CD4-positive, alpha-beta T cell (primary cell): ENCODE measurements at regions not wholly inside any gene's neighbourhood (a gene's known extent, or its start where the extent isn't known, plus 50 kb on each side); places are given as distances from the start of the nearest gene placed in this dataset.

ENCODE experiments used
- ATAC-seq: fragments of 200-7000 bp; cut with Tn5 transposase; one replicate; pipeline ENCODE4 v1.10.0; 2022; ENCODE audit warnings: mild to moderate bottlenecking; ENCODE audit not compliant: poor library complexity
- CTCF ChIA-PET: fragments of 350-600 bp; sonication (Branson Sonifier 250); formaldehyde crosslinking; loops from one replicate; lab custom pipeline; 2021; ENCODE audit warnings: antibody characterized with exemption, inconsistent platforms; lab: Charles Lee
- POLR2A ChIA-PET: fragments of 350-600 bp; sonication (Branson Sonifier 250); formaldehyde crosslinking; loops from one replicate; lab custom pipeline; 2021; ENCODE audit warnings: antibody characterized with exemption, inconsistent platforms; lab: Charles Lee
- DNase-seq, 14 experiments: peaks; one replicate each; pipeline ENCODE4 v3.0.0-alpha.2; 2013 to 2020; ENCODE audit warnings: mixed read lengths in 2 of 14
- H3K27ac ChIP-seq, 2 donors: one replicate each; pipeline versions ENCODE4 v1.5.1 to v1.7.0; 2013; ENCODE audit warnings: low read length in 2 of 2, low read depth in 1 of 2, mild to moderate bottlenecking in 1 of 2
- H3K27me3 ChIP-seq, 2 experiments: 1 replicate in 1 of 2; 2 replicates in 1 of 2; pipeline versions ENCODE4 v1.6.1 to v1.7.0; 2013; ENCODE audit warnings: low read length in 2 of 2, control low read depth in 1 of 2, mild to moderate bottlenecking in 1 of 2, moderate library complexity in 1 of 2; ENCODE audit not compliant: insufficient read depth in 2 of 2, control insufficient read depth in 1 of 2
- H3K36me3 ChIP-seq: one replicate; pipeline ENCODE4 v1.6.1; 2013; ENCODE audit warnings: low read length, control low read depth; ENCODE audit not compliant: insufficient read depth
- H3K4me1 ChIP-seq: one replicate; pipeline ENCODE4 v1.6.1; 2013; ENCODE audit warnings: low read length, control low read depth; ENCODE audit not compliant: insufficient read depth
- H3K4me3 ChIP-seq: one replicate; pipeline ENCODE4 v1.5.1; 2013; ENCODE audit warnings: mild to moderate bottlenecking, low read length, moderate library complexity
- H3K9me3 ChIP-seq, 2 experiments: 1 replicate in 1 of 2; 2 replicates in 1 of 2; pipeline versions ENCODE4 v1.6.1 to v1.7.0; 2013; ENCODE audit warnings: low read length in 2 of 2, mild to moderate bottlenecking in 2 of 2, control low read depth in 1 of 2, moderate library complexity in 1 of 2; ENCODE audit not compliant: control insufficient read depth in 1 of 2, insufficient read depth in 1 of 2
- H3K27ac Mint-ChIP-seq: one replicate; pipeline ENCODE4 v1.8.0; 2020; ENCODE audit warnings: mixed read lengths
- H3K27me3 Mint-ChIP-seq: one replicate; pipeline ENCODE4 v1.8.0; 2021; ENCODE audit warnings: mixed read lengths
- H3K36me3 Mint-ChIP-seq: one replicate; pipeline ENCODE4 v1.8.0; 2021; ENCODE audit warnings: low read depth, mixed read lengths
- H3K4me1 Mint-ChIP-seq: one replicate; pipeline ENCODE4 v1.8.0; 2021; ENCODE audit warnings: low read depth, mixed read lengths
- H3K4me3 Mint-ChIP-seq: one replicate; pipeline ENCODE4 v1.8.0; 2020; ENCODE audit warnings: mild to moderate bottlenecking, mixed read lengths
- H3K9me3 Mint-ChIP-seq: one replicate; pipeline ENCODE4 v1.8.0; 2020; ENCODE audit warnings: mixed read lengths
- CTCF ChIP-seq: fragments of 200-600 bp; IDR thresholded peaks from one replicate; pipeline ENCODE4 v1.8.0; 2022; ENCODE audit warnings: antibody characterized with exemption, mild to moderate bottlenecking
- intact Hi-C, 2 experiments: fragments of 100-400 bp; cut with DNase I in 1 of 2; cut with micrococcal nuclease in 1 of 2; formaldehyde crosslinking; loops; one replicate each; pipeline versions ENCODE4 v1.15.1 to v1.9.0; 2023 to 2025; cut with DNase I, micrococcal nuclease

GRCh38 chr3:5727743-5728484 lies 540.4 kb downstream of the EDEM1 start:
- POLR2A ChIA-PET = no interaction called here
- no peak for DNase-seq
- no peak overlapping the region for H3K27ac Mint-ChIP-seq

DNA sequence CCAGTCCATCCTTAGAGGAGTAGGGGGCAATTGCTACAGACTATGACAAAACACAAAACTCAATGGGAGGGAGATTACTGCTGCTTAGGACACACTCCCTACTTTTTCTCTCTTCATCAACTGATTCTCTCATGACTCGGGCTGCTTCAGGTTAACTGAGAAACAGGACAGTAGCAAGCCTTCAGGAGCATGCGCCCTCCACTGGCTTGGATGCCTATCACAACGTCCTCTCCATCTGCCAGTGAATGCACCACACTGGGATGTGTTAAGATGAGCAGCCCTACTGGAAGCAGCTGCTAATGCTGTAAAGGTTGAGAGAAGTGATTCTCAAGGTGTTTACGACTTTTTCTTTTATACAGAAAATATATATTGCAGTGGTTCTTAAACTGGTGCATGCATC lies 542.3 kb downstream of the EDEM1 start:
- DNase-seq (no peak), ATAC-seq (no peak)
- Histone ChIP-seq H3K27me3 (no peaks in the 10 kb centered on the region), H3K4me3 (no peak overlapping the region), H3K36me3 (no peaks in the 10 kb centered on the region), H3K27ac (no peak overlapping the region), H3K4me1 (no peaks in the 10 kb centered on the region), H3K9me3 (no peaks in the 10 kb centered on the region)
- Mint-ChIP-seq H3K9me3 (peaks cover 2% of the 10 kb centered on the region), H3K4me3 (no peak overlapping the region), H3K4me1 (no peaks in the 10 kb centered on the region), H3K27me3 (no peaks in the 10 kb centered on the region), H3K36me3 (no peaks in the 10 kb centered on the region), H3K27ac (no peak overlapping the region)
- ChIA-PET CTCF (no interaction called here), POLR2A (no interaction called here)
- intact Hi-C loops = no loop called here
- no peak for TF ChIP-seq CTCF

More at GRCh38 chr3:5727743-5728484, 540.4 kb downstream of the EDEM1 start:
- no peak for ATAC-seq
- no peaks in the 10 kb centered on the region for H3K9me3 ChIP-seq
- TF ChIP-seq CTCF = no peak
- Mint-ChIP-seq H3K4me3 (no peak overlapping the region), H3K4me1 (no peaks in the 10 kb centered on the region), H3K9me3 (peaks cover 2% of the 10 kb centered on the region), H3K27me3 (no peaks in the 10 kb centered on the region), H3K36me3 (no peaks in the 10 kb centered on the region)
- H3K27me3 ChIP-seq = no peaks in the 10 kb centered on the region
- no peaks in the 10 kb centered on the region for H3K4me1 ChIP-seq
- CTCF ChIA-PET = no interaction called here
- intact Hi-C loops = no loop called here
- H3K4me3 ChIP-seq = no peak overlapping the region
- no peak overlapping the region for H3K27ac ChIP-seq
- no peaks in the 10 kb centered on the region for H3K36me3 ChIP-seq

- no peaks in the 10 kb centered on the region for H3K36me3 Mint-ChIP-seq
- POLR2A ChIA-PET = no interaction called here
- ATAC-seq (no peak), DNase-seq (no peak)
- no peaks in the 10 kb centered on the region for H3K27me3 ChIP-seq
- no peaks in the 10 kb centered on the region for H3K27me3 Mint-ChIP-seq
- no peaks in the 10 kb centered on the region for H3K4me1 ChIP-seq
- no peaks in the 10 kb centered on the region for H3K4me1 Mint-ChIP-seq
- no peak overlapping the region for H3K27ac ChIP-seq
- no peaks in the 10 kb centered on the region for H3K9me3 ChIP-seq
- no peaks in the 10 kb centered on the region for H3K9me3 Mint-ChIP-seq
- TF ChIP-seq CTCF = no peak
- CTCF ChIA-PET = no interaction called here
- no peak overlapping the region for H3K4me3 Mint-ChIP-seq
- intact Hi-C loops = no loop called here
- no peak overlapping the region for H3K27ac Mint-ChIP-seq
- H3K36me3 ChIP-seq = no peaks in the 10 kb centered on the region
- no peak overlapping the region for H3K4me3 ChIP-seq
These were observed 543.6 kb downstream of the EDEM1 start for GRCh38 chr3:5731100-5731499.
